NCI-H774 (cell line): ENCODE measurements at regions not wholly inside any gene's neighbourhood (a gene's known extent, or its start where the extent isn't known, plus 50 kb on each side); places are given as distances from the start of the nearest gene placed in this dataset.
"Not testable (repeated sequence)": the region's sequence is repeated elsewhere in the genome, so short reads cannot be mapped to it uniquely, and the experiment has no call there.

ENCODE experiments used
- DNase-seq: peaks from one replicate; lab custom pipeline; 2025; lab: John Stamatoyannopoulos, UW

GRCh38 chr11:98365941-98366340 lies 654.8 kb upstream of the CNTN5 start:
- DNase-seq, result no peak

DNA sequence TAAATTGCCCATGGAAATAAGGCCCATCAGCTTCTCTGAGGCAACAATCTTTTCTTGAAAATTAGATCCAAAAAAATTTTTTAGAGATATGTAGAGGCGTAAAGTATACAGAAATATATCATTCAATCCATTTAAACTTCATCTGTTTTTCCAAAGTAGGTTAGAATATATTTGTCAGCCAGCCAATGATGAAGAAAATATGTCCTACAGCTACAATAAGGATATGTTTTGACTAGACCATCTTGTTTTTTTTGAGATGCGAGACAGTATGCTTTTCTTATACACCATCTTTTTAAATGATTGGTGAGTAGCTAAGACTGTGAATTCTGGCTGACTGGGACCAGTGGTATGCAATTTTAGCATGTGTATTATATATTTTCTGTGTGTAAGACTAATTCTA lies 630.4 kb upstream of the CNTN5 start:
- no peak for DNase-seq

GRCh38 chr11:98394500-98394899 lies 626.2 kb upstream of the CNTN5 start:
- not testable (repeated sequence) for DNase-seq

- DNase-seq, result no peak
Measured at GRCh38 chr11:98398508-98398907, 622.2 kb upstream of the CNTN5 start.

GRCh38 chr11:98409069-98409468 lies 611.7 kb upstream of the CNTN5 start:
- peak; percentile 40 for DNase-seq

DNA sequence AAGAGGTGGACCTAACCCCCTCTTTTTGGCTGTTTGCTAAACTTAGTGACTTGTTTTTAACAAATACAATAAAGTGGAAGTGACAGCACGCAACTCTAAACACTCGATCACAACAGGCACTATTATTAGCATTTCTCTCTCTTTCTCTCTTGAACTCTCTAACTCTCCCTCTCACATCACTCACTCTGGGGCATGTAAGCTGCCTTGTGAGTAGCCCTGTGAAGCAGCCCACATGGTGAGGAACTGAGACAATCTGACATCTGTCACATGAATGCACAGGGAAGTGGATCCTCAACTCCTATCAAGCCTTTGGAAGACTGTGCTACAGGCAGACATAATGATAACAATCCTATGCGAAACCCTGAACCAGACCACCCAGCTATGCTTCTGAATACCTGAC lies 609.0 kb upstream of the CNTN5 start:
- DNase-seq, result no peak

GRCh38 chr11:98417256-98417755 lies 603.4 kb upstream of the CNTN5 start:
- no peak for DNase-seq

DNA sequence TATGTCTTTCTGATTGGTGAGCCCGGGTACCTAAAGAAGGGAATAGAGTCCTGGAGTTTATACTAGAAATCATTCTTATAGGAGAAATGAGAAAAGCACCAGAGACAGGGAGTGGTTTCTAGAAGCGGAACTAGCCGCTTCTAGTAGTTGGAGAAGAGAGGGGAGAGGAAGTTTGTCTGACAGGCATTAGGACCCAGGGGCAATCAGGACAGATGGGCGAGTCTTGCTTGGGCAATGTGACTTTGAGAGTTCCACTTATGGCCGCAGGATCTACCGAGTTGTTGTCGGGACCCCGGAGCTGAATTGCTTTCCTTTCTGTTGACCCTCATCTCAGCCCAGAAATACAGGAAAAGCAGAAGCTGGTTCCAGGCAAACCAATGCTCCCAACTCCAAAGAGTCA lies 596.8 kb upstream of the CNTN5 start:
- DNase-seq, result no peak

GRCh38 chr11:98424773-98425172 lies 596.0 kb upstream of the CNTN5 start:
- DNase-seq, result not testable (repeated sequence)

- no peak for DNase-seq
Measured at GRCh38 chr11:98431463-98432359, 589.0 kb upstream of the CNTN5 start.

- no peak for DNase-seq
Measured at GRCh38 chr11:98434296-98434695, 586.5 kb upstream of the CNTN5 start.

GRCh38 chr11:98453378-98453777 lies 567.4 kb upstream of the CNTN5 start:
- DNase-seq, result no peak

- no peak for DNase-seq
Measured at GRCh38 chr11:98455500-98456307, 565.0 kb upstream of the CNTN5 start.

- DNase-seq, result no peak
Measured at GRCh38 chr11:98456308-98456680, 564.5 kb upstream of the CNTN5 start.

- DNase-seq, result no peak
Measured at GRCh38 chr11:98495016-98495415, 525.7 kb upstream of the CNTN5 start.

GRCh38 chr11:98495601-98496000 lies 525.1 kb upstream of the CNTN5 start:
- no peak for DNase-seq

DNA sequence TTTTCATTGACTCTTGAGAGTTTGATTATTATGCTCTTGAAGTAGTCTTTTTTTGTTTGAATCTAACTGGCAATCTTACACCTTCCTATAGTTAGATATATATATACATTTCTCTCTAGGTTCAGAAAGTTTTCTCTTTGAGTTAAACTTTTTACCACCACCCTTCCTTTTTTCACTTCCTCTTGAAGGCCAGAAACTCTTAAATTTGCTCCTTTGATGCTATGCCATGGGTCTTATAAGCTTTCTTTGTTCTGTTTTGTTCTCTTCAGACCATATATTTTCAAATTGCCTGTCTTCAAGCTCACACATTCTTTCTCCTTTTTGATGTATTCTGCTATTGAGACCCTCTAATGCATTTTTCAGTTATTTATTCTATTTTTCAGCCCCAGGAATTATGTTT lies 513.5 kb upstream of the CNTN5 start:
- DNase-seq, result no peak

DNA sequence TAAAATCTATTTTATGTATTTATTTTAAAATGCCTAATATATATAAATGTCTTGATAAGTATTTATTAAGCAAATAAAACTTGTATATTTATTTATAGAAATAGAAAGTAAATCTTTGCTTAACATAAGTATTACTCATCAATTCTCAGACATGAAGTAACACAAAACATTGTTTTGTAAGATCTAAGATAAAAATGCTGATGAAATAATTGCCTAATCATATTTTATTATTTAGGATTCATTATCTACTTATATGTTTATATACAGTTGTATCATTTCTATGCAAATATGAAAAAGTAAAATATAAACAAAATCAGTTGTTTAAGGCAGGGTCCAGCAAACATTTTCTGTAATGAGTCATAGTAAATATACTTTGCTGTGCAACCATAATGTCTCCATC lies 507.8 kb upstream of the CNTN5 start:
- no peak for DNase-seq

DNA sequence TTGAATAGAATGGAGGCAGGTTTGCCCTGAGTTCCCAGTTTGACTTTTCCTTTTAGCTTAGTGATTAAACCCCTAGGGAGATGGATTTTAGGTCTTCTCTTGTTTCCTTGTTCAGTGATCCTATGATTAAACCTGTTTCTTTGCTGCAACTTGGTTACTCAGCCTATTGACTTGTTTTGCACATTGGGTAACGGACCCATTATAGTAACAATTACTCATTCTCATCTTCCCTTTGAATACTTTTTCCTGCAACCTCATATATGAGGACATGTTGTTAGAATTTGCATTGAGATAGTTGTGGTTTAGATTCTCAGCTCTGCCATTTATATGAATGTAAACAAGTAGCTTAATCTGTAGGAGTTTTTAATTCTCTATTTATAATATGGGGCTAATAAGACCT lies 489.2 kb upstream of the CNTN5 start:
- no peak for DNase-seq

DNA sequence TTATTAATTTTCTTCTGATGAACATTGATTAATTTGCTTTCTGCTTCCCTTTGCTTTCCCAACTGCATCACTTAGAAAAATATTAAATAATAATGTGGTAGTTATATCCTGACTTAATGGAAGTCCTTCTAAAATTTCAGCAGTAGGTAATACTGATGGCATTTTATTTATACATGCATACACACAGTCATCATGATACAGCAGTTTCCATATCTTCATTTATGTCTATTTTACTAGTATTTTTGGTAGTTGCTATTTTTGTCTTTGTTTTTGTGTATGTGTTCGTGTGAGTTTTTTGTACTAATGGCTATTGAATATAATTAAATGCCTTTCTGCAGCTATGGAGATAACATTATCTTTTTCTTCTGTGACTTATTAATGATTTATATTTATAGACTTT lies 484.7 kb upstream of the CNTN5 start:
- DNase-seq, result no peak

- DNase-seq, result not testable (repeated sequence)
Measured at GRCh38 chr11:98538358-98538757, 482.4 kb upstream of the CNTN5 start.

- DNase-seq, result no peak
Measured at GRCh38 chr11:98545544-98546175, 475.1 kb upstream of the CNTN5 start.

DNA sequence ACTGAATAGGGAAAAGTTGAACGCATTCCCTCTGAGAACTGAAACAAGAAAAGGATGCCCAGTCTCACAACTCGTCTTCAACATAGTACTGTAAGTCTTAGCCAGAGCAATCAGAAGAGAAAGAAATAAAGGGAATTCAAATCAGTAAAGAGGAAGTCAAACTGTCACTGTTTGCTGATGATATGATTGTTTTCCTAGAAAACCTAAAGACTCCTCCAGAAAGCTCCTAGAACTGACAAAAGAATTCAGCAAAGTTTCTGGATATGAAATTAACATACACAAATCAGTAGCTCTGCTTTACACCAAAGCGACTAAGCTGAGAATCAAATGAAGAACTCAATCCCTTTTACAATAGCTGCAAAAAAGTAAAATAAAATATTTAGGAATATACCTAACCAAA lies 471.2 kb upstream of the CNTN5 start:
- DNase-seq, result no peak
